HEK293T (cell line): ENCODE measurements at regions not wholly inside any gene's neighbourhood (a gene's known extent, or its start where the extent isn't known, plus 50 kb on each side); places are given as distances from the start of the nearest gene placed in this dataset.
"Not testable (repeated sequence)": the region's sequence is repeated elsewhere in the genome, so short reads cannot be mapped to it uniquely, and the experiment has no call there.

ENCODE experiments used
- ARNT ChIP-seq: fragments of 450-650 bp; IDR thresholded peaks from 2 replicates; pipeline ENCODE4 v1.6.1; 2017; ENCODE audit warnings: mild to moderate bottlenecking
- BHLHE40 ChIP-seq: fragments of 450-650 bp; IDR thresholded peaks from 2 replicates; pipeline ENCODE4 v1.6.1; 2016; ENCODE audit warnings: mild to moderate bottlenecking, moderate library complexity, borderline replicate concordance
- ELF4 ChIP-seq: fragments of 450-650 bp; IDR thresholded peaks from 2 replicates; pipeline ENCODE4 v1.6.1; 2017; ENCODE audit warnings: antibody characterized with exemption
- FOXA1 ChIP-seq: fragments of 450-650 bp; IDR thresholded peaks from 2 replicates; pipeline ENCODE4 v1.6.1; 2016; ENCODE audit warnings: mild to moderate bottlenecking
- FOXK2 ChIP-seq: fragments of 450-650 bp; IDR thresholded peaks from 2 replicates; pipeline ENCODE4 v1.6.1; 2016; ENCODE audit warnings: mild to moderate bottlenecking
- FOXM1 ChIP-seq: fragments of 450-650 bp; IDR thresholded peaks from 2 replicates; pipeline ENCODE4 v1.6.1; 2017; ENCODE audit warnings: mild to moderate bottlenecking, borderline replicate concordance
- HDGF ChIP-seq: fragments of 450-650 bp; IDR thresholded peaks from 2 replicates; pipeline ENCODE4 v1.6.1; 2017; ENCODE audit warnings: antibody characterized with exemption, borderline replicate concordance
- LEF1 ChIP-seq: fragments of 450-650 bp; IDR thresholded peaks from 2 replicates; pipeline ENCODE4 v1.6.1; 2017; ENCODE audit warnings: mild to moderate bottlenecking, borderline replicate concordance
- NFRKB ChIP-seq: fragments of 450-650 bp; IDR thresholded peaks from 2 replicates; pipeline ENCODE4 v1.6.1; 2016; ENCODE audit warnings: mild to moderate bottlenecking, moderate library complexity
- PKNOX1 ChIP-seq: fragments of 450-650 bp; IDR thresholded peaks from 2 replicates; pipeline ENCODE4 v1.6.1; 2016
- SP1 ChIP-seq: fragments of 450-650 bp; IDR thresholded peaks from 2 replicates; pipeline ENCODE4 v1.6.1; 2017
- SUZ12 ChIP-seq: fragments of 450-650 bp; IDR thresholded peaks from 2 replicates; pipeline ENCODE4 v1.6.1; 2016; ENCODE audit warnings: mild to moderate bottlenecking
- TARDBP ChIP-seq: fragments of 450-650 bp; IDR thresholded peaks from 2 replicates; pipeline ENCODE4 v1.6.1; 2016
- ZNF384 ChIP-seq: fragments of 450-650 bp; IDR thresholded peaks from 2 replicates; pipeline ENCODE4 v1.6.1; 2016

- TF ChIP-seq FOXA1, SUZ12, ZNF384, PKNOX1, LEF1, BHLHE40, TARDBP, NFRKB, ARNT, SP1, FOXM1, ELF4, FOXK2, HDGF: not testable (repeated sequence)
Measured at GRCh38 chr2:91525587-91525986, 2834.1 kb downstream of the RPIA start.
